MM.1S (cell line): ENCODE measurements at regions not wholly inside any gene's neighbourhood (a gene's known extent, or its start where the extent isn't known, plus 50 kb on each side); places are given as distances from the start of the nearest gene placed in this dataset.

Source experiments
- DNase-seq: peaks from one replicate; pipeline ENCODE4 v3.0.0-alpha.2; 2015
- H2AFZ ChIP-seq: fragments of 300-600 bp; sonication (generic); 2 replicates; pipeline ENCODE4 v1.6.0; 2016; ENCODE audit warnings: antibody characterized with exemption, low read length
- H3F3A ChIP-seq: fragments of 300-600 bp; sonication (generic); 2 replicates; pipeline ENCODE4 v1.6.1; 2016; ENCODE audit warnings: mild to moderate bottlenecking, antibody characterized with exemption, low read length, moderate library complexity, mixed read lengths; ENCODE audit not compliant: insufficient read depth
- H3K27ac ChIP-seq: fragments of 300-600 bp; sonication (generic); 2 replicates; pipeline ENCODE4 v1.5.1; 2016; ENCODE audit warnings: mild to moderate bottlenecking, low read length
- H3K27me3 ChIP-seq: fragments of 300-600 bp; sonication (generic); replicated peaks from 2 replicates; pipeline ENCODE4 v1.6.0; 2016; ENCODE audit warnings: low read length; ENCODE audit not compliant: insufficient read depth
- H3K36me3 ChIP-seq: fragments of 300-600 bp; sonication (generic); replicated peaks from 2 replicates; pipeline ENCODE4 v1.6.1; 2016; ENCODE audit warnings: mild to moderate bottlenecking, low read length, mixed read lengths; ENCODE audit not compliant: insufficient read depth
- H3K4me1 ChIP-seq: fragments of 300-600 bp; sonication (generic); 2 replicates; pipeline ENCODE4 v1.6.1; 2016; ENCODE audit warnings: low read length, mixed read lengths
- H3K4me2 ChIP-seq: fragments of 300-600 bp; sonication (generic); 2 replicates; pipeline ENCODE4 v1.6.0; 2016; ENCODE audit warnings: low read depth, low read length
- H3K4me3 ChIP-seq: fragments of 300-600 bp; sonication (generic); 2 replicates; pipeline ENCODE4 v1.5.1; 2016; ENCODE audit warnings: low read length, mixed read lengths
- H3K79me2 ChIP-seq: fragments of 300-600 bp; sonication (generic); 2 replicates; pipeline ENCODE4 v1.6.1; 2016; ENCODE audit warnings: mixed run types, low read length, mixed read lengths
- H3K9ac ChIP-seq: fragments of 300-600 bp; sonication (generic); 2 replicates; pipeline ENCODE4 v1.6.1; 2016; ENCODE audit warnings: low read length, mixed read lengths
- H3K9me2 ChIP-seq: fragments of 300-600 bp; sonication (generic); replicated peaks from 2 replicates; pipeline ENCODE4 v1.6.1; 2016; ENCODE audit warnings: mild to moderate bottlenecking, low read length, mixed read lengths; ENCODE audit not compliant: insufficient read depth
- H3K9me3 ChIP-seq: fragments of 300-600 bp; sonication (generic); replicated peaks from 2 replicates; pipeline ENCODE4 v1.6.1; 2016; ENCODE audit warnings: mild to moderate bottlenecking, low read length, mixed read lengths; ENCODE audit not compliant: insufficient read depth
- H4K20me1 ChIP-seq: fragments of 300-600 bp; sonication (generic); 2 replicates; pipeline ENCODE4 v1.6.1; 2016; ENCODE audit warnings: mild to moderate bottlenecking, low read length, moderate library complexity, mixed read lengths; ENCODE audit not compliant: insufficient read depth
- CTCF ChIP-seq: fragments of 300-600 bp; sonication (generic); IDR thresholded peaks from 2 replicates; pipeline ENCODE4 v1.5.1; 2016; ENCODE audit warnings: antibody characterized with exemption, low read length, mixed read lengths
- EZH2 ChIP-seq: fragments of 300-600 bp; sonication (generic); optimal IDR thresholded peaks from 2 replicates; pipeline ENCODE3; 2017; ENCODE audit warnings: low read depth, mild to moderate bottlenecking, antibody characterized with exemption, low read length, mixed read lengths
- EZH2phosphoT487 ChIP-seq: fragments of 300-600 bp; sonication (generic); IDR thresholded peaks from 2 replicates; pipeline ENCODE4 v1.6.1; 2018; ENCODE audit warnings: antibody characterized with exemption, low read length

GRCh38 chr21:29989634-29990234, 49.9 kb upstream of the GRIK1 start:
- Histone ChIP-seq H3K79me2 (no peaks in the 10 kb centered on the region), H3F3A (no peaks in the 10 kb centered on the region), H3K4me3 (no peak overlapping the region), H3K4me1 (no peaks in the 10 kb centered on the region), H3K9me2 (no peaks in the 10 kb centered on the region), H3K27ac (no peak overlapping the region), H3K9me3 (no peaks in the 10 kb centered on the region), H3K9ac (no peak overlapping the region), H3K27me3 (no peaks in the 10 kb centered on the region), H4K20me1 (no peaks in the 10 kb centered on the region), H3K36me3 (no peaks in the 10 kb centered on the region), H3K4me2 (no peak overlapping the region), H2AFZ (no peak overlapping the region)
- no peak for TF ChIP-seq EZH2phosphoT487
- no peak for TF ChIP-seq EZH2
- TF ChIP-seq CTCF, result no peak
- no peak for DNase-seq
